GM19328 (cell line): ENCODE measurements at regions not wholly inside any gene's neighbourhood (a gene's known extent, or its start where the extent isn't known, plus 50 kb on each side); places are given as distances from the start of the nearest gene placed in this dataset.

ENCODE experiments used
- ATAC-seq: cut with Tn5 transposase; IDR thresholded peaks from one replicate; pipeline ENCODE4 v1.9.1; 2021; ENCODE audit warnings: mild to moderate bottlenecking, moderate library complexity; ENCODE audit not compliant: unreplicated experiment

- ATAC-seq, result no peak
Observed at GRCh38 chr14:82113007-82113406, 579.4 kb upstream of the SEL1L start.

GRCh38 chr14:82113710-82114109, 580.1 kb upstream of the SEL1L start:
- ATAC-seq, result no peak

- no peak for ATAC-seq
Observed at GRCh38 chr14:82116721-82117120, 583.1 kb upstream of the SEL1L start.

- no peak for ATAC-seq
Observed at GRCh38 chr14:82122655-82123054, 589.0 kb upstream of the SEL1L start.

DNA sequence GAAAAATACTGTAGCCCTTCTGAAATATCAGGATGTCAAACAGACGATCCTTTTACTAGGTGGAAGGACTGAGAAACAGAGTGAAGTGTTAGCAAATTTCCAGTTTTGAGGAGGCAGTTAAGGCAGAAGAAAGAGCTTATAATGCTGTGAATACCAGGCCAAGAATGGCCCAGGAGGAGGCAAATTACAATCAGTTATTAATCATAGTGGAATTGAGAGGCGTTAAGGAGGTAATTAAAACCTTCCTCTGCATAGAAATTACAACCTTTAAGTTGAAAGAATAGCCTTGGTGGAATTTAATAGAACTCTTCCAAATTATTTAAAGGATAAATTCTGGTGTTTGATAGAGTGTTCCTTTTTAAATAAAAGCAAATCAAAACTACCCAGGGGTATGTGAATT, 590.9 kb upstream of the SEL1L start:
- no peak for ATAC-seq

DNA sequence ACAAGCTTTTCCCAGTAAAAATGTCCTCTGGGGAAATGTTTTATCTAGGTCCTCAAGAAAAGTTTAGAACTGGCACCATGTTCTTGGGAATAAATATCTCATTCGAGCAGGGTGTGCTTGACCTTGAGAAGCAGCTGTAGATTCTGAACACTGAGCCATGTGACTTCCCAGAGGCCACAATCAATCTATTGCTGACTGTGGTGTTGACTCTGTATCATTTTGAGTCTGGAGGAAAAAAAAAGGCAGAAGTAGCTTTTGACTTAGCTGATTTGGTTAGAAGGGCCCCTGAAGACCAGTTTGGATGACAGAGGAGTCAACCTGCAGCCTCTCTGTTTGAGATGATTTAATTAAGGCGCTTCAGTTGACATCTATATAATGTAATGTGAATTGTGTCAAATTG, 592.4 kb upstream of the SEL1L start:
- no peak for ATAC-seq

- no peak for ATAC-seq
Observed at GRCh38 chr14:82134411-82134810, 600.8 kb upstream of the SEL1L start.

DNA sequence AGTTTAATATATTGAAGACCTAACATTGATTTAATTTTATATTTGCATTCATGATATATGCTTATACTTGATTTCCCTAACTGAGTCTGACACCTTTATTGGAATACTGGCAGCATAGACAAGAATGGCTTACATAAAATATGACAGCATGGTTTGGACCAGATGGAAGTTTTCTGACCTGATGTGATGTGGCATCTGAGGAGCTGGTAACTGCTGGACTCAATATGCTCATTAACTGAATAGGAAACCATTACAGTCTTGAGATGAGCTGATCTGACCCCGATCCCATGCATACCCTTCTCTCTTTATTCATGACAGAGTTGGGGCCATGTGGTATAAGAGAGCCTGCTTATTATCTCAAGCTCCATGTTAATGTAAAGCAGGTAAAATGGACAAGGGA, 604.8 kb upstream of the SEL1L start:
- no peak for ATAC-seq

- no peak for ATAC-seq
Observed at GRCh38 chr14:82146846-82147245, 613.2 kb upstream of the SEL1L start.

- ATAC-seq, result no peak
Observed at GRCh38 chr14:82153689-82154088, 620.0 kb upstream of the SEL1L start.

DNA sequence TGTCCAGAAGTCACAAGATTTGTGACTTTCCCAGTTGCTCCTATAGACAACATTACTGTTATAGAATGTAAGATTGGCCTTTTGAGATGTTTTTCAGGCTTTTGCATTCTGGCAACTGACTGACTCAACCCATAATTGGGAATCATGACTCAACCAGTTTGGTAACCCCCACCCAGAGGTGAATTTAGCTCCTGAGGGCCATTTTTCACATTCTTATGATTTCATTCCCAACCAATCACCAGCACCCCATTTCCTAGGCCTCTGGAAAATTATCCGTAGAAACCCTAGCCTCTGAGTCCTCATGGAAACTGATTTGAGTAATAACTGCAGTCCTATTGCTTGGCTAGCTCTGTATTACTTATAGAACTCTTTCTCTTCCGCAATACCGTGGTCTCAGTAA, 626.0 kb upstream of the SEL1L start:
- no peak for ATAC-seq

DNA sequence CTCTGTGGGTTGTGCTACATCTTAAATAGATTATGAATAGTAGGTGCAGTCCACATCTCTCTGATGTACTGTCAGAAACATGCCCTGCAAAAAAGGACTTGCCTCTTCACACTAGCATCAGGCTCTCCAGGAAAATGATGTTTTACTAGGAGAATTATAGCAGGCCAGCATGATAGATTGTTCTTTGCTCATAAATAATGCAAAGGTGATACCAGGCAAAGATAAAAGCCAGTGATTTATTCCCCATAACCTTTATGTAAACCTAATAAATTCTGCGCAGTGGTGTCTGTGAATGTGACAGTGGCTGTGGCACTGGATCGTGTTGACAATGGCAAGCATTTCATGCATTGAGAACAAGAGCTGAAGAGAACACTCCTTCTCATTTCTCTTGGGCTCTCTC, 646.5 kb upstream of the SEL1L start:
- ATAC-seq, result no peak

DNA sequence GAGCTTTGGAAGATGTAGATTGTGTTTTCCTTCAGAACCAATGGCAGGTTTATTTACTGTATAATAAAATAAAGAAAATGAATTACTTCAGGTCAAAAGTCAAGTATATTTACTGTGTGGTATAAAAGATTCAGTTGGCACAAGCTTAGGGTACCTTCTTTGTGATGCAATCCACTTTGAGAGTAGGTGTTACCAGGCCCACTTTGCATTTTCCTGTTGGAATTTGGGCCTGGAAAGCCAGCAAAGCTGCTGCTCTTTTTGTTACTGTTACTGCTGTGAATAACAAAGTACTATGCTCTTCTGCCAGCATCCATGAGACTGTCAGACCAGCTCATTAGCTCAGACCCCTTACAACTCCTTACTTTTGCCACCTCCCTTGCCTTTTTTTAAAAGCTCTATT, 649.0 kb upstream of the SEL1L start:
- no peak for ATAC-seq

GRCh38 chr14:82190742-82191141, 657.1 kb upstream of the SEL1L start:
- no peak for ATAC-seq

DNA sequence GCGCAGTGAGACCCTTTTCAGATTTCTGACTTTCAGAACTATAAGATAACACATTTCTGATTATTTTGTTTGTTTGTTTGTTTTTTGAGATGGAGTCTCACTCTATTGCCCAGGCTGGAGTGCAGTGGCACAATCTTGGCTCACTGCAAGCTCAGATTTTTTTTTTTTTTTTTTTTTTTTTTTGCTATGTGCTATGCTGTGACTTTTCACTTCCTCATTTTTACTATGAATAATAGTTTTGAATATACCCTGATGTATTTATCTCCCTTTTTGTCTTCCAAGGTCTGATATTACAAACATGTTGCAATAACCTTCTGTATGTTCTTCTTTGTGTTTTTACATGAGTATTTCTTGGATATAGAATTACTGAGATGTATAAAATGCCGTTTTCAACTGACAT, 658.7 kb upstream of the SEL1L start:
- no peak for ATAC-seq

- ATAC-seq, result no peak
Observed at GRCh38 chr14:82223276-82223675, 689.6 kb upstream of the SEL1L start.

DNA sequence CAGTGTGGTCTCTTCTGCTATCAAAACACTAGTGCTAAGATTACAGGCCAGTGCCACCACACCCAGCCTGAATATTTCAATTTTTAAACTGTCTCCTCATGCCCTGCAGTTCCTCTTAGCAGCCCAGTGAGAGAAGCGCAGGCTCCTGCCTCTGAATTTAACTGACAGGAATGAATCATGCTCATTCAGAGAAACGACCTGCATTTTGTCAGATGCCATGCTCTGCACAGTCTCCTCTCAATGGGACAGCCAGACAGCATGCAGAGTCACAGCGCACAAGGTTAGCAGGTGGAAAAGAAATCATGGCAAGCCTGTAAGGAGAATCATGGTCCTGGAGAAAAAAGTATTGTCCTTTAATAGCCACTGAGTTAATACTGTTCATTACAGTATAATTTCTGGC, 691.0 kb upstream of the SEL1L start:
- ATAC-seq, result no peak

DNA sequence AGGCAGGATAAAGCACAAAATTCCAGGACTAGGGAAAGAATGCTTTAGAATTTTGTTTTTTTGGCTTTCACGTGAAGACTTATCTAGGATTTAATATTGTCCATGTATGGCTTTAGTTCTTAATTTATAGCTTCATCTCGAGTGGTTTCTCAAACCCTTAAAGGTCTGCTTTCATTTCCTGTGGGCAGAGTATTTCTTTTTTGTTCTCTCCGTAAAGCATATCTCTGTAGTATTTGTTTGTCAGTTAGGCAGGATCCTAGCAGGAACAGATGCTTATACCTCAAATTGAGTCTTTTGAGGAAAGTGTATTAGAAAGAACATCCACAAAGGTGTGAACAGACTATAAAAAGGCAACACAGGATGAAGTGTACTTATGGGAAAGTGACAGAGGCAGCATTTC, 697.1 kb upstream of the SEL1L start:
- ATAC-seq, result no peak

GRCh38 chr14:82238649-82239048, 705.0 kb upstream of the SEL1L start:
- no peak for ATAC-seq

DNA sequence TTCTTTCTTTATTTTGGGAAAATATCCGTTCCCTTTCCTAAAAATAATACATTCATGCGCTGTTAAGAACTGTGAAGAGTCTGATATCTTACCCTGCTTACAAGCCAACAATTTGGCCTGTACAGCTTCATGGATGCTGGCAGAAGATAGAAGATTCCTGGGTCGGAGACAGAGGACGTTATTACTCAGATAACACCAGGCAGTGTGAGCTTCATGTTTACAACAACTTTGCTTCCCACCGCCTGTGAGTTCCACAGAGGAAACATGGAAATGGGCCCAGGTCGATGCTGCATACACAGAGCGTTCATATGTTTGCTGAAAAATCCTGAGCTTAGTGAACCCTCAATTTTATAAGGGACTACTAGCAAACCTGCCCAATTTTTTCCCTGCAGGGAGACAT, 705.6 kb upstream of the SEL1L start:
- ATAC-seq, result no peak

DNA sequence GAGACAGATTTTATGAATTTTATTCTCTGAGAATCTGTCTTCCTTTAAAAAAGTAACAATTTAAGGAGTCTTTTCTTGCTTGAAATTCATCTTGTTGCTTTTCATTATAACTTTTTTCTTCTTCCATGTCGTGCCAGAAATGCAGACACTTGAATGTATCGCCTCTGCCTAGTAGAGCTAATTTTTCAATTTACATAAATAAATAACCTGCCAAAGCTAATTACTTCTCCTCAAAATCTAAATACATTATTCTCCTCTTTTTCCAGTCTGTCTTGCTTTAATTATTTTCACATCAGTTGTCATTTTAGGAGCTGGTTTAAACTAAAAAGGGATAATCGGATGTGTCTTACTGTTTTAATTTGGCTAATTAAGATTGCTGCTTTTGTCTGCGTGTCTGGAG, 711.1 kb upstream of the SEL1L start:
- no peak for ATAC-seq

- ATAC-seq, result no peak
Observed at GRCh38 chr14:82251494-82251893, 717.8 kb upstream of the SEL1L start.

DNA sequence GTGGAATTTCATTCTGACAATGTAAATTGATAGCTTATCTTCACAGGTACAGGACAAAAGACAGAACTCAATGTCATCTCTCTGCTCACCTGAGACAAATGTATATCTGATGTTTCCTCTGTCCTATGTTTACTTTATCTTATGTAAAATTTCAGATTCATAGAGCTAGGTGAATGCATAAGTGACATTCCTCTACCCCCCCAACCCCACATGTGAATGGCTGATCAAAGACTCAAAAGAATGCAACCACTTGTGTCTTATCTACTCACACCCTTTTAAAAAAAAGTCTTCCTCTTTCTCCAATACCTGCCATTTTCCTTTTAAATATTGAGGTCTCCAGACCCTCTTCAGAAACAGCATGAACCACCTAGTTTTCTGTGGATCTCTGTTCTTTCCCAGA, 736.6 kb upstream of the SEL1L start:
- ATAC-seq, result no peak

DNA sequence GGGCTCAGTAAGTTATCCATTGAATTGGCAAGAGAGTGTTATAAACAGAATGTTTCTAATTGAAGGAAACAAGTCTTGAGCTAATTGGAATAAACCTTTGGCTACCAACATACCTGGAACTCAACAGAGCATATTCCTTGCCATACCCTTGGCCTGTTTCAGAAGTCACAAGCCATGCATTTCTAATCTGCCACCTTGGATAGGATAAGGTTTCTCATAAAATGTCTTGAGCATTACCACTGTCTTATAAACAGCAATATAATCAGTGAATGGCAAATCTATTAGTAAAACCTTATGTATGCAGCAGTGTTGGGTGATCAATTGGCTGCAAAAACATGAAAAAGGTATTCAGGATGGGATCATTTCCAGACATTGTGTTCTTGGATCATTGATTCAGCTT, 765.2 kb upstream of the SEL1L start:
- ATAC-seq, result no peak
